Activated CD4-positive, alpha-beta memory T cell treated with anti-CD3 and anti-CD28 coated beads, Interleukin-2, amount 10 ng/mL, durations not matched to agents 7 days and 5 days (primary cell): ENCODE measurements at regions not wholly inside any gene's neighbourhood (a gene's known extent, or its start where the extent isn't known, plus 50 kb on each side); places are given as distances from the start of the nearest gene placed in this dataset.

Source experiments
- CTCF ChIA-PET: fragments of 350-600 bp; sonication (Branson Sonifier 250); formaldehyde crosslinking; loops from one replicate; lab custom pipeline; 2021; ENCODE audit warnings: antibody characterized with exemption, inconsistent platforms; lab: Charles Lee
- POLR2A ChIA-PET: fragments of 350-600 bp; sonication (Branson Sonifier 250); formaldehyde crosslinking; loops from one replicate; lab custom pipeline; 2021; ENCODE audit warnings: antibody characterized with exemption; lab: Charles Lee
- DNase-seq: peaks from one replicate; pipeline ENCODE4 v3.0.0-alpha.2; 2020
- H3K27ac Mint-ChIP-seq: one replicate; pipeline ENCODE4 v1.8.0; 2021; ENCODE audit warnings: mild to moderate bottlenecking, mixed read lengths
- H3K27me3 Mint-ChIP-seq: one replicate; pipeline ENCODE4 v1.8.0; 2021; ENCODE audit warnings: mixed read lengths
- H3K36me3 Mint-ChIP-seq: one replicate; pipeline ENCODE4 v1.8.0; 2021; ENCODE audit warnings: low read depth, mixed read lengths
- H3K4me1 Mint-ChIP-seq: one replicate; pipeline ENCODE4 v1.8.0; 2021; ENCODE audit warnings: mixed read lengths
- H3K4me3 Mint-ChIP-seq: one replicate; pipeline ENCODE4 v1.8.0; 2021; ENCODE audit warnings: mild to moderate bottlenecking, mixed read lengths
- H3K9me3 Mint-ChIP-seq: one replicate; pipeline ENCODE4 v1.8.0; 2021; ENCODE audit warnings: mixed read lengths

DNA sequence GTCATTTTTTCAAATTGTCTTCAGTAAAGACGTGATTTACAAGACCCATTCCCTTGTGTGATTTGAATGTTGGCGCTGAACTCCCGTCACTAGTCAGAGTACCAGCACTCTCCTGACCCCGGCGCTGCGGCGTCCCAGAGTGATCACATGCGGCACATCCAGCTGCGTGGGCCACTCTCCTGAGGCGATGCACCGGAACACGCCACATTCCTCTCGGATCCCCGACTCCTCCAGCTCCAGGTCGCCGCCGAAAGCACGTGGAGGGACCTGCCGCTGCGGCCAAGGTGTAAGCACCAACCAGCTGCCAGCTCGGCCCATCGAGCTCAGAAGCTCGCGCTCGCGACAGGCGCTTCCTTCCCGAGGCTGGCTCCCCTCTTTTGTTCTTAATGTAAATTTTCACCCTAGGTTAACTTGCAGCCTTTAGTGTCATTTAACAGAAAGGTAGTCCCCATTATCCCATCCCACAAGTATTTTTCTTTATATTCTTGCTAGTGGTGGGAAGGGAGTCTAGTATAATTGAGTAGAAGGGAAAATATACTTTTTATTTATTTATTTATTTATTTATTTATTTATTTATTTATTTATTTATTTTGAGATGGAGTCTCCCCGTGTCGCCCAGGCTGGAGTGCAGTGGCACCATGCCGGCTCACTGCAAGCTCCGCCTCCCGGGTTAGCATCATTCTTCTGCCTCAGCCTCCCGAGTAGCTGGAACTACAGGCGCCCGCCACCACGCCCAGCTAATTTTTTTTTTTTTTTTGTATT is 61.7 kb upstream of the VGLL3 start:
- ChIA-PET POLR2A (no interaction called here), CTCF (no interaction called here)
- Mint-ChIP-seq H3K9me3 (no peaks in the 10 kb centered on the region), H3K27me3 (no peaks in the 10 kb centered on the region), H3K4me1 (no peaks in the 10 kb centered on the region), H3K4me3 (no peak overlapping the region), H3K27ac (no peak overlapping the region), H3K36me3 (no peaks in the 10 kb centered on the region)
- no peak for DNase-seq

DNA sequence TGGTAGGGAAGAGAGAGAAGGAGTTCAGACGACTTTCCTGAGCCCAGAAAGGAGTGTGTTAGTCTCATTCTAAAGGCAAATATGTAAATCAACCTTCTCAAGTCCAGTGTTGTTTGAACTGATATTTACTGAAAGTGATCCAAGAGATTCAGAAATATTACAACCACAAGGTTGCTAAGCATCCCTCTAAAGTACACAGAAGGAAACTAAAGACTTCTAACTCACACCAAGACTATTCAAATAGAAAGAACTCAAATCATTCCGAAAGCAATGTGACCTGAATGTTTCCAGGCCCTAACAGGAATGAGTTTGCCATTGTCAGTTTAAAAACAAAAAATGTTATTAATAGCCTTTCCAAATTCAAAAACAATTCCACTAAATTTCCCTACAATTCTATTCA is 56.9 kb upstream of the VGLL3 start:
- Mint-ChIP-seq H3K9me3 (no peaks in the 10 kb centered on the region), H3K36me3 (no peaks in the 10 kb centered on the region), H3K27me3 (no peaks in the 10 kb centered on the region), H3K4me3 (no peak overlapping the region), H3K27ac (no peak overlapping the region), H3K4me1 (no peaks in the 10 kb centered on the region)
- ChIA-PET POLR2A (no interaction called here), CTCF (interaction anchor here (0.6 kb wide), 1 partner anchor 91 kb away, joined by 6 read pairs; no protein-coding TSS in a partner anchor)
- DNase-seq = no peak

DNA sequence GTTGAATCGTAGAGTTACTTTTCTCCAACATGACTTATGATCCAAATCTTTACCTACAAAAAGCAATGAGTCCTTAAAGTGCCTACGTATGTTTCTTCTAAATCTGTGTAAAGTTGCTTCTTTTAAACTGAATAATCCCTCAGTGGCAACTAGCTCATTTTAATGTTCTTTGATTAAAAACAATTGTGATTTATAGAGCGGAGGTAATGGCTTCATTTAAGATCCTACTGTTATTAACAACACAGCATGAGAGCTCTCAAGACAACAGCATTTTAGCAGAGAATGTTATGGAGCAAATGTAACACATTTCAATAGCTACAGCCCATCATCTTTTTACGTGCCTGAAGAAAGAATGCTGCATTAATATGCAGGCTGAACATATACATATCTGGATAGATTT is 55.3 kb upstream of the VGLL3 start:
- Mint-ChIP-seq H3K4me3 (no peak overlapping the region), H3K36me3 (no peaks in the 10 kb centered on the region), H3K27ac (no peak overlapping the region), H3K4me1 (no peaks in the 10 kb centered on the region), H3K27me3 (no peaks in the 10 kb centered on the region), H3K9me3 (no peaks in the 10 kb centered on the region)
- no peak for DNase-seq
- ChIA-PET POLR2A (no interaction called here), CTCF (no interaction called here)

DNA sequence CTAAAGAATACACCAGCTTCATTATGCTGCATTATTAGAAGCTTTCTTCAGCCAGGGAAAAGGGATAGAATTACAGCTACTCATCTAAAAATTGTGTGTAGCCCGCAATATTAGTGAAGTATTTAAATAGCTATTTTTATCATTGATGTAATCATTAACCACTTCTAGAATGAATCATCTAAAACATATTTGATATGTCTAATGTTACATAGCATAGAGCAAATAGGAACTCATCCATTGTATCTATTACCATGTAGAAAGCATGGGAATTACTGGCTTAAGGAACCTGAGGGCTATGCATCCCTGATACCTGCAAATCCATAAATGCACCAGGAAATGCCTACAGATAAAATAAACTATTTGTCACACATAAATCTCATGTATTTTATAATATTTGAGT is 54.5 kb upstream of the VGLL3 start:
- Mint-ChIP-seq H3K36me3 (no peaks in the 10 kb centered on the region), H3K4me3 (no peak overlapping the region), H3K9me3 (no peaks in the 10 kb centered on the region), H3K27me3 (no peaks in the 10 kb centered on the region), H3K4me1 (no peaks in the 10 kb centered on the region), H3K27ac (no peak overlapping the region)
- DNase-seq = no peak
- ChIA-PET POLR2A (no interaction called here), CTCF (no interaction called here)

DNA sequence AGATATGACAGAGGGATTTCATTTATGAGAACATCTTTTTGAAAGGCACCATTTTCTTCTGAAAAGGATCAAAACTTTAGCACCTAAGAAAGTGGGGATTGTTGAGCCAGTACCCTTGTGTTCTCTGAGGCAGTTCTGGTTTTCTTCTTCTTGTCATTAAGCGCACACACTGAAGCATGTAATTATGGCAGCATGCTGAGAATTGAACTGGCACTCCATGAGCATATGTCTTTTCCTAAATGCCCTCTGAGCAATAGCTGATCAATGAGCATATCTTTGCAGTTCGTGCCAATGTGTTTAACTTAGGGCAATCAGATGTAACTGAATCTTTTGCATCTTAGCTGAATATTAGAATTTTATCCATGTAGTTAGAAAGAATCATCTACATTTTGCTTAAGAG is 53.9 kb upstream of the VGLL3 start:
- Mint-ChIP-seq H3K4me1 (no peaks in the 10 kb centered on the region), H3K4me3 (no peak overlapping the region), H3K9me3 (no peaks in the 10 kb centered on the region), H3K27ac (no peak overlapping the region), H3K36me3 (no peaks in the 10 kb centered on the region), H3K27me3 (no peaks in the 10 kb centered on the region)
- no peak for DNase-seq
- ChIA-PET POLR2A (no interaction called here), CTCF (no interaction called here)

DNA sequence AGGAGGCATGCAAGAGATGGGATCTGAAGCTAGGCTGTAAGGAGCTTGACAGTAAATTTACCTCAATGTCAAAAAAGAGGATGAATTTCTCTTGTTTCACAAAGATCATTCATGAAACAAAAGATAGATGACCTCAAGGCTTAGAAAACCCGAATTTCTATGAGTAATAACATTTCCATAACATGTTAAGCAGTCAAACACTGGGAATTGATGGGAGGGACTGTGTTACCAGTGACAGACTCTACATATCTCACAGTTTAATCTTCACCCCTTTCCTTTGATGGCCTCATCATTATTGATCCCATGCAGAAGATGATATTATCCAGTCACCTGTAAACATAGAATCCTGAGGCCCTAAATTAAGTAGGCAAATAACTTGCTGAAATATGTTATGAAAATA is 53.5 kb upstream of the VGLL3 start:
- ChIA-PET POLR2A (no interaction called here), CTCF (no interaction called here)
- no peaks in the 10 kb centered on the region for H3K4me1 Mint-ChIP-seq
- H3K4me3 Mint-ChIP-seq = no peak overlapping the region
- H3K36me3 Mint-ChIP-seq = no peaks in the 10 kb centered on the region
- no peak overlapping the region for H3K27ac Mint-ChIP-seq
- H3K27me3 Mint-ChIP-seq = no peaks in the 10 kb centered on the region
- DNase-seq = no peak
- H3K9me3 Mint-ChIP-seq = no peaks in the 10 kb centered on the region

DNA sequence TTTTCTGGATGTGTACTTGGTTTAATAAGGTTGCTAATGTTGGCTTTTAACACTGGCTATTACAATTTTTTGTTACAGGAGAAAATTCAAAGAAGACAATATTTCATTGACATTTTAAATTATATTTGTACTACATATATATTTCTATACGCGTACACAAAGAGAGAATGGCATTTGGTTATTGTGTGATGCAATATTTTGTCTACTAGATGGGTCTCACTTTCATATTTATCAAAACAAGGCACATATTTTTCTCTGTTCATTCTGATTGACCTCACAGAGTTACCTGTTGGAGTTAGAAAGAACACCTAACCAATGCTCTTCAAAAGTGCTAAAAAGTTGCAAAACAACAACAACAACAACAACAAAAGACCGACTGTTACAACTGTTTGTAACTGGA is 50.2 kb upstream of the VGLL3 start:
- CTCF ChIA-PET = no interaction called here
- Mint-ChIP-seq H3K4me1 (no peaks in the 10 kb centered on the region), H3K36me3 (no peaks in the 10 kb centered on the region), H3K27me3 (no peaks in the 10 kb centered on the region), H3K4me3 (no peak overlapping the region), H3K9me3 (no peaks in the 10 kb centered on the region), H3K27ac (no peak overlapping the region)
- POLR2A ChIA-PET = no interaction called here
- DNase-seq = no peak
